GM21423 (cell line): ENCODE measurements at regions not wholly inside any gene's neighbourhood (a gene's known extent, or its start where the extent isn't known, plus 50 kb on each side); places are given as distances from the start of the nearest gene placed in this dataset.
"Not testable (repeated sequence)": the region's sequence is repeated elsewhere in the genome, so short reads cannot be mapped to it uniquely, and the experiment has no call there.

Experiments
- ATAC-seq: cut with Tn5 transposase; IDR thresholded peaks from one replicate; pipeline ENCODE4 v1.9.1; 2021; ENCODE audit warnings: mild to moderate bottlenecking, moderate library complexity; ENCODE audit not compliant: unreplicated experiment

DNA sequence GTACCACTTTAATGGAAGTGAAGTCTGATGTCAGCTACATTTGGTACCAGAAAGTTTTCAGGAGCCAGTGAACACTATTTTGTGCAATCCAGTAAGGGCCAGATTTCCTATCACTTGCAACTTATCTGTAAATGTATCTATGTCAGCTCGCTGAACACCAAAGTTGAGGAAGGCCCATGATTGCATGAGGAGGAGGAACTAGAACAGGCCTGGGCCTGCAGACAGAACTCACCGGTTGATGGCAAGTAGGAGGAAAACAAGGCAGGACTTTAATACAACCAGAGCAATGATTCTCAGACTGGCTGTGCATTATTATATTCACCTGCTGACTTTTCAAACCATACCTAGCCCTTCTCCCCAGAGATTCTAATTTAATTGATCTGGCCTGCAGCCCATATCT, 540.2 kb downstream of the CETN3 start:
- no peak for ATAC-seq

DNA sequence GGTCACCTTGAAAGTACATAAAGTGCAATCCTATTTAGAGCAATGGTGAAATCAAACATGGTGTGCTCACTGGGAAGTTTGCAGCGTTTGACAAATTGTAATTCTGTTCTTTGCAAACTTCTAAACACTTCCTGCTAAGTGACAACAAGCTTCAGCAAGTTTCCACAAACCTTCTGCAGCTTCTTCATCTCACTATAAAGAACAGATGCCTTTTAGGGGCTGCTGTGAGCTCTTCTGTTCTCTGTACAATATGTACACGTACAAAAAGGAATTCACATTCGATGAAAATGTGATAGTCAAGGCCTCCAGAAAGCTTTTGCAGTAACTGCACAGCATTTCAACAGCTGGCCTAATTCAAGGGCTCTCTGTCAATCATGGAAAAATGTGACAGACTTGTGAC, 543.1 kb downstream of the CETN3 start:
- ATAC-seq = no peak

DNA sequence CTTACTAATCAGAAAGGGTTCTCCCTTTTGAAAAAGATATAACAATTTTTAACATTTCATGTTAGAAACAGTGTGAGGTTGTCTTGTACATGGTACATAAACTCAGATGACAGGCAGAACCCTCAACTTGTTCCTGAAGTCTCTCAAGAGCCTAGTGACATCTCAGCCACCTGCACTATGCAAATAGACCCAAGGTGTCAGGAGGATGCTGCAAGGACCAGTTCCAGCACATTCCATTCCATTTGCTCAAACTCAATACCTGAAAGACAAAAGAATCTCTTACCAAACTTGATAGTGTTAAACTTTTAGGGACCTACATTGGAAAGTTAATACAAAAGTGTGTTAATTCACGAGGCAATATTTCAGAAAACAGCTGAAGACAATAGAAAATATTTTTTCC, 544.6 kb downstream of the CETN3 start:
- no peak for ATAC-seq

DNA sequence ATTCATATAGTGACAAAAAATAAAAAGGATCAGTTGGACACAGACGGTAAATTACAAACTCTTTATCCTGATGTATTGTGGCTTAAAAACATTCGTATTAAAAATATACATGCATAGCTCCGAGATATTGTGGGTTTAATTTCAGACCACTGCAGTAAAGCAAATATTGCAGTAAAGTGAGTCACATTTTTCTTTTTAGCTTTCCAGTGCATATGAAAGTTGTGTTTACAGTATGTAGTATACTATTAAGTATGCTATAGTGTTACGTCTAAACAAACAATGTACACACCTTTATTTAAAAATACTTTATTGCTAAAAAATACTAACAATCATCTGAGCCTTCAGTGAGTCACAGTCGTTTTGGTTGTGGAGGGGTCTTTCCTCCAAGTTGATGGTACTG, 551.8 kb downstream of the CETN3 start:
- ATAC-seq = no peak

DNA sequence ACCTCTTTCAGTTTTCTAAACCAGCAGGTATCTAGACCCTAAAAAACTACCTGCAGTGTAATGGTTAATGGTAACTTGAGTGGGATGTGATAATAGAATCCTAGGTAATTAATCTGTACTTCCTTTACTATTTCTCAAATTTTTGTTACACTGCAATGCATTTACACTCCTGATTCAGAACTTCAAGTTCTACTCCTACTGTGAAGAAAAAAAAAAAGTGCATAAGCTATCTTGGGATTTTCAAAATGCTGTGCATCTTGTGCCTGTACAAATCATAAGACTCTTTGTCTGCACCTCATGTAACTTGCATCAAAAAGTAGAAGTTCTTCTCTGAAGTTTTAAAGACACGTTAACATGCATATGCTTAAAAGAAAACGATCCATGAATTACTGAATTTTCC, 554.1 kb downstream of the CETN3 start:
- ATAC-seq = no peak

DNA sequence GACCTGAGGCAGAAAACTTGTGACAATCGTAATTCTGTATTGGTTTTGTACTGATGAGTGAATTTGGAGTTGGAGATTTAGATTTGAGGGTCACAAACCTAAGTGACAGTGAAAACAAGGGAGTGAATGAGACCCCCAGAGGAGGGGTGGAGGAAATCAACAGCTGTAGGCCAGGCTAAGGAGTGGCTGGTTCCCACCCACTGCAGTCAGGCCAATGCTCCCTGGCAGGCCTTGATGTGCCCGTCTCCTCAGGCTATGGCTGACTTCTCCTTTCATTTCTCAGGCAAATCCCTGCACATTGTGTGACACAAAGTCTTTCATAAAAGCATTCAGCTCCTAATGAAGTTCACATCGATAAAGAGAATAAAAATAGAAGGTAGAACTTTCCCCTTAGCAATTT, 557.6 kb downstream of the CETN3 start:
- ATAC-seq = no peak

DNA sequence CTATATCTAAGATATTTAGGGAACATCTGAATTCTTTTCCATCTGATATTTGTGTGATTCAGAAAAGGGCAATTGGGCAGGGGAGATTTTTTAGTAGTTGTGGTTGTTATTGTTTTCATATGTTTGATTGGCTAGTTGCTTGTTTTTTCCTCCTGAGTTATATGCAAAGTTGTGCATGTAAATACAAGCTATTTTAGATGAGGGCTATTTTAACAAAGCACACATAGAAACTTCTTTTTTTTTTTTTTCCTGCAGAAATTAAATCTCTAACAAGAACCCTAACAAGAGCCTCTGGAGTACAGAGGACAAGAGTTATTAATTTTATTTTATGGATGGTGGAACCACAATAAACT, 559.1 kb downstream of the CETN3 start:
- ATAC-seq = no peak

DNA sequence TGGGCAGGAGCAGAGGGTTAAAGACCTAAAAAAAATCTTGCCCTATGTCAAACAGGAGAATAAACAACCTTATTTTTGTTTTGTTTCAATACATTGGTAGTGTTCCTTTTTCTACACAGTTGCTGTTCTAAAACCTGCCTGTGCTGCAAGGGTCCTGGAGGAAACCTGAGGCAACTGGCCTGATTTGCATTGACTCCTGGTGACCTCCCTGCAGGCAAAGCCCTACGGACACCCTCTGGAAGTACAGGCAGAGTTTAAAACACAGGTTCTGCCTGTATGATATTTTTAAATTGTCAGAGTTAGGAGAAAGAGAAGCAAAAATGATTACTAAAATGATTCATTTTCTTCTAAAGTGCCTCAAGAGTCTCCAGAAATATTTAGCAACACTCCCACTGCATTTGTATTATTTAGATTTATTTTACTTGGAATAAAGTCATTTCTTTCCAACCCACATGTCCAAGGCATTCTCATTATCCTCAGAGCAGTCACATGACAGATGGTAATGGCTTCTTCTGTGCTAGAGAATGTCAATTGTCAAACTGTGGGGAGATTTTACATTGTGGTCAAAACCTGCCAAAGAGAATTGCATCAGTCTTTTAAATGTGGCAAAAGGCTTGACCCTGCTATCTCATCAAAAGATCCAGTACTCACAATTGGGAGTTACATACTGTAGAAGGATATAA, 559.6 kb downstream of the CETN3 start:
- ATAC-seq = no peak

DNA sequence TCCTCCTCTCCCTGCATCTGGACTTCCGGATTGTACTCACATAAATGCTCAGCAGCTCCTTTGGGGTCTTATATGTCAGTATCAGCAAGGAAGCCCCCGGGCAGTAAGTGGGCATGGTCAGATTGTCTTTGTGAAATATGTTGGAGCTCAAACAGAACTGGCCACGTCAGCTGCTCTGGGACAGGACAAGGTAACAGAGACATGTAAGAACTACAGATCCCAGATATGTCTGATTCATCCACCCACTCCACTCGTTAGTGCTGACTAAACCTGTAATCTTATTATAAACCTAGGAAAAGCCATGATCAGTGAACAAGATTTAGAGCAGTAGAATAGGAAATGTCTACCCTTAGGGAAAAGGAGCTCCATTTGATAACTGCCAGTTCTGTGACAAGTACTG, 561.8 kb downstream of the CETN3 start:
- no peak for ATAC-seq

DNA sequence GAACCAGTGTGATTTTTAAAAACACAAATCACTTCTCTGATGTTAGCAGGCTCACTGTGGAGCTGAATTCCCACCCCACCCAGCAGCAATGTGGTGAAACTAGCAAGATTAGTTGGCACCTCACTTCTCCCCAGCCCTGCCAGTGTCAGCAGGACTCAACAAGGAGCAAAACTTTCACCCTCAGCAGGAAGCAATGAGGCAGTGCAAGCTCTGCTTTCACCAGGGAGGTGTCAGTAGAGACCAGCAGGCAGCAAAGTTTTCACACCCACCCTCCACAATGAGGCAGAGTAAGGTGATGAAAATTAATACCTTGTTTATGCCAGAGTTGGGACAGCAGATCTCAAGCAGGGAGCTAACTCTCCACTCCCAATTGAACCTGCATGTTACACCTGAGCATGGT, 565.0 kb downstream of the CETN3 start:
- no peak for ATAC-seq

DNA sequence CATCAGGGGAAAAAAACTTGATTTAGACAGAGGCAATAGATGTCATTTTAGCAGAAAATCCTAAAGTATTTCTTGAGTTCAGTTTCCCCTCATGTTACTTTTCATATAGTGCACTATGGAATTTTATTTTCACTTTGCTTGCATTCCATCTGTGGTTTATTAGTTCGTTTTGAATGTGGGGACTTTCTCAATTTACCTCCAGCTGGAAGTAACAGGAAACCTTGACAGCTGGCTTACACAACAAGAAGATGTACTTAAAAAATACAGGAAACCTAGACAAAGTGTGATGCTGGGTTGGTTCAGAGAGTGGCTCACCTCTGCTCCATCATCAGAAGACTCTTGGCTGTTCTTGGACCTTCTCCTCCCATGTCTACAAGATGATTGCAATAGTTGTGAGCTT, 567.0 kb downstream of the CETN3 start:
- no peak for ATAC-seq

DNA sequence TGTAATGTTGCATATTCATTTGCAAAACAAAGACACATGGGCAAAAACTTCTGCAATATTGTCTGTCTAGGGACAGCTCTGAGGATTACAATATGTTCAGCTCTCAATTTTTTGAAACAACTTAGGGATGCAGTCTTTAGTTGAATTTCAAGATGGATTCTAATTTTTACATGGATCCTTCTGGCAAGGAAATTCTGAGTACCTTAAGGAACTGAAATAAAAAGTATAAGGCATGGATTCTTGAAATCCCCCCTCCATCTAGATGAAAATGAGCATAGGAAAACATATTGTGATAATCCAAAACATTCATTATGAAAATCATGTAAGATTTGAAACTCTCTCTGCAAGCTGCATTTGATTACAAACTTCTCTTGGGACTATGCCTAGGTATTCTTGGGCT, 568.6 kb downstream of the CETN3 start:
- no peak for ATAC-seq

DNA sequence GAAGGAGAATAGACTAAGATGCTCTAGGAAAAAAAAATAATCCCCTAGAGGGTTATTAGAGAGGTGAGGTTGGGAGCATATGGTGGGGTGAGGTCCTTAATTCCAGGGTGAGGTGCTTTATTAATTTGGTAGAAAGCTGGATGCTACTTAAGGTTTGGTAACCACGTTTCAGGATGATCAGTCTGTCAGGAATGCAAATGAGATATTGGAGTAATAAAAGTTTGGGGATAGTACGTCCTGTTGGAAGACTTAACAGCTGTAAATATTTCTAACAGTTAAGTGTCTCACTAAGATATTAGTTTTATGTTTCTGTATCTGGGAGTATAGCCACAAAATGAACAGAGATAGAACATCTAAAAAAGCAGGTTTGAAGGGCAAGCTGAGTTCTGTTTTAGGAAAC, 578.9 kb downstream of the CETN3 start:
- ATAC-seq = no peak

DNA sequence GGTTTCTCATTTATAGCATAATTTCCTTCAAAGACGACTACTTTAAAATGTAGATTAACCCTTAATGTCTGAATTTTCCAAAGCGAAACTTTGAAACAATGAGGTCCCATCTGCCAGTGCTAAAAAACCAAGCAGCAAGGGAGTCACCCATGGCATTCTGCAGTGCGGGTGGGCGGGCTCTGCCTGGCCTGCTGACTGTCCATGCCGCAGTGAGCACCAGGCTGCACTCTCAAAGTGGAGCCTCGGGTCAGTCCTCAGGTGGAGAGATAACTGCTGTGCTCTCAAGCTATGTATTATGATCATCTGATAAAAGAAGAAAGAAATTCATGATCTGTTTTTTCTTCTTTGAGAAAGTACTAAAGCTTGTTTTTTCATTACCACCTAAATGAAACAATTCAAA, 581.6 kb downstream of the CETN3 start:
- no peak for ATAC-seq

DNA sequence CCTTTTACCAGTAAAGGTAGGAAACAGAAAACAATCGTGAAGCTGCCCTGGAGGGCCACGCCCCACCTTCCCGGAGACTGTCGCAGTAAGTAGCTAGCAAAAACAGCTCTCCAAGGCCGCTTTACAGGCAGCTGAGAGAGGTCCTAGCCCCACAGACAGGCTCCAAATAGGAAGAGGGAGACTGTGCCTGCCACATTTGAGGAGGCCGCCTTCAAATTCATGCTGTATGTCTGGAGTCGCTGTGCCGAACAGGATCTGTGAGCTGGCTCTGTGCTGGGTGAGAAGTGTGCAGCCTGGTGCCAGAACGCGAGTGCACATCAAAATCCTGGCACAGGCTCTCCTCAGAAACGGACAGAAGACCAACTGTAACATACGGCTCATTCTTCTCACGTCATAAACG, 582.2 kb downstream of the CETN3 start:
- ATAC-seq = no peak

DNA sequence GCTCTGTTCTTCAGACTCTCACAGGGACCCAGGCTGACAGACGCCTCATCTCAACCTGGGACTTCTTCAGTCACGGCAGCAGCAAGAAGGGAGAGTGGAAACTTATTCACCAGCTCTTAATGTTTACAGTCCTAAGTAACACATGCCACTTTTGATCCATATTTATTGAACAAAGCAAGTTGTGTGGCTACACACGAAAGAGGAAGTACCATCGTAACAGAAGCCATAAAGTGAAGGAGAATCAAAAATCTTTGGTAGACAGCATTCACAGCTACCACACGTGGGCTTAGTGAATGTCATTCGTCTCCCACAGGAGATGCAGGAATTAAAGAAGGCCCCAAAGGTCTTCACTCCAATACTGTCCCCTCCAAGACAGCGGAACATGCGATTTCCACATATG, 582.6 kb downstream of the CETN3 start:
- ATAC-seq = no peak

DNA sequence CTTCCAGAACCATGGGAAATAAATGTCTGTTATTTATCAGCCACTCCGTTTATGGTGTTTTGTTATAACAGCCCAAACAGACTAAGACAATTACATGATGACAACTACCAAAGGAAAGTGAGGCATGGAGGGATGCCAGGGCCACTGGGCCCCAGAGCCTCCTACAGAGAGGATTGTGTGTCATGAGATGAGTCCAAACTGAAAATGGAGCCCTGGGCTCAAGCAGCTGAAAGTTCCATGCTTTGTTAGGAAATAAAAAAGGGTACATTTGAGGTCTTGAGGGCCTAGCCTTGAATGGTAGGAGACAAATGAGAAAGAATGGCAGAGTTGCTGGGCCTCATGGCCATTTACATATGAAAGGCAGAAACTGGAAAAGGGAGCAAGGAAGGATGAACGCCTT, 586.5 kb downstream of the CETN3 start:
- no peak for ATAC-seq

DNA sequence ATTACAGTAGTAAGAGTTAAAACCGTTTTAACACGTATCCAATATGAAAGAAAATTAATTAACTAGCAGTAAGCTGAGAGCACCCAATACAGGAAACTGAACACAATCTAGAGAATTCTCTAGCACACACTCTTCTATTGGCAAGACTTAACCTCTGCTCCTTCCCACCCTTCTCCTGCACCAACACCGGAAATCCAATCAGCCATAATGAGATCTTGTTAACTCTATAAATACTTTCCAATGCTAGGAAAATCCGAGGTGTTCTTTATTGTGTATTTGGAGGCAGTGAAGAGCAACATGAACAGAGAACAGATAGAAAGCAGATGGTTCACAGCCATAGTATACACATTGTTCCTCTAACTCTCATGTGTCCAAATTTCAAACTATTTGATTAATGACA, 591.7 kb downstream of the CETN3 start:
- ATAC-seq = no peak

DNA sequence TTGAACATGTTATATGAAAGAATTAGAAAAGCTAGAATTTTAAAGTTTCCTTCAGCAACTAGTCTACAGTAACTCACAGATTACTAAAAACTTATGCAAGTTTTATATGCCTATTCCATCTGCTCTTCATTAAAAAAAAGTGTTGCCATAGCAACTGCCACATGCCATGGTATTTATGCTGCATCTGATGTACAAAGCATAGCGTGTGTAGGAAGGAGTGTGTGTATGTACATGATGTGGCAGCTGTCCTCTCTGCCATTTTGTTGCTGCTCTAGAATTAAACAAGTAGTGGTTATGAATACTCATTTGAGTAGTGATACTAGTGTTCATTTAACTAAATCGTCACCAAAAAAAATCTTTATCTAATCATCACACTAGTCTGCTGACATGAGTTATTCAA, 593.5 kb downstream of the CETN3 start:
- ATAC-seq = no peak

DNA sequence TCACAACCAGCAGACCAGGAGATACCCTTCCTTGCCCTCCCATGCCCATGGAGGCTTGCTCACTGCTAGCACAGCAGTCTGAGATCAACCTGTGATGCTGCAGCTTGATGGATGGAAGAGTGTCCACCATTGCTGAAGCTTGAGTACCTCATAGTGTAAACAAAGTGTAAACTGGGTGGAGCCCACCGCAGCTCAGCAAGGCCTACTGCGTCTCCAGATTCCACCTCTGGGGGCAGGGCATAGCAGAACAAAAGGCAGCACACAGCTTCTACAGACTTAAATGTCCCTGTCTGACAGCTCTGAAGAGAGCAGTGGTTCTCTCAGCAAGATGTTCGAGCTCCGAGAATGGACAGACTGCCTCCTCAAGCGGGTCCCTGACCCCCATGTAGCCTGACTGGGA, 608.8 kb downstream of the CETN3 start:
- ATAC-seq = not testable (repeated sequence)

DNA sequence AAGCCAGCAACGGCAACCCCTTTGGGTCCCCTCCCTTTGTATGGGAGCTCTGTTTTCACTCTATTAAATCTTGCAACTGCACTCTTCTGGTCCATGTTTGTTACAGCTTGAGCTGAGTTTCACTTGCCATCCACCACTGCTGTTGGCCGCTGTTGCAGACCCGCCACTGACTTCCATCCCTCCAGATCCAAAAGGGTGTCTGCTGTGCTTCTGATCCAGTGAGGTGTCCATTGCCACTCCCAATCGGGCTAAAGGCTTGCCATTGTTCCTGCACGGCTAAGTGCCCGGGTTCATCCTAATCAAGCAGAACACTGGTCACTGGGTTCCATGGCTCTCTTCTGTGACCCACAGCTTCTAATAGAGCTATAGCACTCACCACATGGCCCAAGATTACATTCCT, 615.1 kb downstream of the CETN3 start:
- ATAC-seq = not testable (repeated sequence)

DNA sequence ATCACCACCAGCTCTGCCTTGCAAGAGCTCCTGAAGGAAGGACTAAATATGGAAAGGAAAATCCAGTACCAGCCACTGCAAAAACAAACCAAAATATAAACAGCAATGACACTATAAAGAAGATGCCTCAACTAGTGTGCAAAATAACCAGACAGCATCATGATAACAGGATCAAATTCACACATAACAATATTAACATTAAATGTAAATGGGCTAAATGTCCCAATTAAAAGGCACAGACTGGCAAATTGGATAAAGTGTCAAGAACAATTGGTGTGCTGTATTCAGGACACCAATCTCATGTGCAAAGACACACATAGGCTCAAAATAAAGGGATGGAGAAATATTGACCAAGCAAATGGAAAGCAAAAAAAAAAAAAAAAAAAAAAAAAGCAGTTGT, 629.8 kb downstream of the CETN3 start:
- ATAC-seq = not testable (repeated sequence)

DNA sequence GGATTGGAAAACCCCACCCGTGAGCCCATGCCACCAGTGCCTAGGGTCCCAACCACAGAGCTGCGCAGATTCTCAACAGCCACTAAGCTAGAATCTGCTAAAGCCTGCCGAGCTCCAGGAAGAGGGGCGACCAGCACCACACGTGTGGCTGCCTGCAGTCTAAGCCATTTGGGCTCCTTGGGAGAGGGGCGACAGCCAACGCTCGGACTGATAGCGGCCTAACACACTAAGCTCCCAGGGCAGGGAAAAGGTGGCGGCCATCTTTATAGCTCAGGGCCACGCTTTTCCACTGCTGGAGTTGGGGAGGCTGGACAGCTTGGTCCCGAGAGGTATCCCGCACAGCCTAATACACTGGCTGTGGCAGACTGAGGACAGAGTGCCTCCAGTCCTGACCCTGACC, 631.8 kb downstream of the CETN3 start:
- no peak for ATAC-seq

DNA sequence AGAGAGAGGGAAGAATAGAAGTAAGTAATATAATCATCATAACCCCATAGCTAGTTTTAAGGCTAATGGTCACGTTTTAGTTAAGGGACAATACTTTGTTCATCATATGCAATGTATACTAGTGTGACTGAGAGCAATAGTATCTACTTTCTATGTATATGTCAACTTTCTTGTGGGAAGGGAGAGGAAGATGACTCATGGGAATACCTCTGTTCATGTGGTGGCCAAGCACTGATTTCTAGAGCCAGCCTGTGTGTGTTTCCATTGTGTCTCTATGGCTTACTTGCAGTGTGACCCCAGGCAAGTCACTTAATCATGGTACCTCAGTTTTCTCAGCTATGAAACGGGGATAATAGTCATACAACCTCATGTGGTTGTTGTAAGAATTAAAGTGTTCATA, 639.6 kb downstream of the CETN3 start:
- ATAC-seq = no peak
